ES-I3 (cell line): ENCODE measurements at regions not wholly inside any gene's neighbourhood (a gene's known extent, or its start where the extent isn't known, plus 50 kb on each side); places are given as distances from the start of the nearest gene placed in this dataset.

ENCODE experiments used
- H3K36me3 ChIP-seq: 2 replicates; pipeline ENCODE4 v1.6.1; 2013; ENCODE audit warnings: mild to moderate bottlenecking, low read length, control low read depth, moderate library complexity; ENCODE audit not compliant: insufficient read depth
- H3K4me1 ChIP-seq: 2 replicates; pipeline ENCODE4 v1.6.1; 2013; ENCODE audit warnings: mild to moderate bottlenecking, control low read depth, low read length; ENCODE audit not compliant: insufficient read depth
- H3K9ac ChIP-seq: 2 replicates; pipeline ENCODE4 v1.6.1; 2013; ENCODE audit warnings: low read depth, mild to moderate bottlenecking, low read length, moderate library complexity
- H3K9me3 ChIP-seq: 2 replicates; pipeline ENCODE4 v1.6.1; 2013; ENCODE audit warnings: mild to moderate bottlenecking, low read length, moderate library complexity; ENCODE audit not compliant: control insufficient read depth, insufficient read depth

DNA sequence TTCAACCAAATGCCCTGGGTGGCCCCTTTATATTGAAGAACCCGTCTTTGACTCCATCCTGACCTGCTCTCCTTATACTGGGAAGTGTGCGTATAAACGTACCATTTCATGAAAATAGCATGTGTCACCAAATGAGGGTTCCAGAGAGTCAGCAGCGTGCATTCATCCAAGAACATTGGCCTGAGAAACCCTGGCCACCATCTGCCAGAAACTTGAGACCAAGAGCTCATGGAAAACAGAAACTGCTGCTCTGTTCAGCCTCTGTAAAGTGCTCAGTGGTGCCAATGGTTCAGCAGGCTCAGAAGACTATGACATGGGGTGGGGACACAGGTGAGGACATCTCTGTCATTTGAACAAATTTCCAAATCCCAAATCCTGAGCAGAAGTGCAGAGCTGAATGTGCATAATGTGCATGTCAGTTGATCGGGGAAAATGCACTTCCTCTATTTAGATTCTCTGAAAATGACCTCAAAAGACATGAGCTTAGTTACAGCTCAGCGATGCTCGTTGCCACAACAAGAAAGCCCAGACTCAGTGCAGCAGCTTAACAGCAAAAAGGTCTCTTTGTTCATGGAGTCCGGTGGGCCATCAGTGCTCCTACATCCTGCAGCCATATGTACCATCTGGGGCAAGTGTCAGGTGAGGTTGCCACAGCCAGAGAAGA lies 176.1 kb downstream of the ATPSCKMT start:
- no peaks in the 10 kb centered on the region for H3K4me1 ChIP-seq
- no peak overlapping the region for H3K9ac ChIP-seq
- H3K36me3 ChIP-seq = no peaks in the 10 kb centered on the region
- H3K9me3 ChIP-seq = no peaks in the 10 kb centered on the region

- Histone ChIP-seq H3K9me3 (peaks cover 4% of the 10 kb centered on the region; the same call in 1 of the 2 replicates), H3K4me1 (no peaks in the 10 kb centered on the region), H3K36me3 (no peaks in the 10 kb centered on the region), H3K9ac (no peak overlapping the region)
These were observed 179.9 kb downstream of the ATPSCKMT start for GRCh38 chr5:10069637-10070313.

DNA sequence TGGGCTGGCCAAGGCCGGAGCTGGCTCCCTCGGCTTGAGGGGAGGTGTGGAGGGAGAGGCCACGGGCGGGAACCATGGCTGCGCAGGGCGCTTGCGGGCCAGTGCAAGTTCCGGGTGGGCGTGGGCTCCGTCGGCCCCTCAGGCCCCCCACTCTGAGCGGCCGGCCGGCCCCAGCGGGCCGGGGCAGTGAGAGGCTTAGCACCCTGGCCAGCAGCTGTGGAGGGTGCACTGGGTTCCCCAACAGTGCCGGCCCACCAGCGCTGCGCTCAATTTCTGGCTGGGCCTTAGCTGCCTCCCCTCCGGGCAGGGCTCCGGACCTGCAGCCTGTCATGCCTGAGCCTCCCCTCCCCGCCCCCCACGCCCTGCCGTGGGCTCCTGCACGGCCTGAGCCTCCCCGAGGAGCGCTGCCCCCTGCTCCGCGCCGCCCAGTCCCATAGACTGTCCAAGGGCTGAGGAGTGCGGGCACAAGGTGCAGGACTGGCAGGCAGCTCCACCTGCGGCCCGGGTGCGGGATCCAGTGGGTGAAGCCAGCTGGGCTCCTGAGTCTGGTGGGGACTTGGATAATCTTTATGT lies 184.2 kb downstream of the ATPSCKMT start:
- no peaks in the 10 kb centered on the region for H3K4me1 ChIP-seq
- H3K9me3 ChIP-seq = peaks cover 4% of the 10 kb centered on the region
- no peaks in the 10 kb centered on the region; the same call in 1 of the 2 replicates for H3K36me3 ChIP-seq
- no peak overlapping the region for H3K9ac ChIP-seq

DNA sequence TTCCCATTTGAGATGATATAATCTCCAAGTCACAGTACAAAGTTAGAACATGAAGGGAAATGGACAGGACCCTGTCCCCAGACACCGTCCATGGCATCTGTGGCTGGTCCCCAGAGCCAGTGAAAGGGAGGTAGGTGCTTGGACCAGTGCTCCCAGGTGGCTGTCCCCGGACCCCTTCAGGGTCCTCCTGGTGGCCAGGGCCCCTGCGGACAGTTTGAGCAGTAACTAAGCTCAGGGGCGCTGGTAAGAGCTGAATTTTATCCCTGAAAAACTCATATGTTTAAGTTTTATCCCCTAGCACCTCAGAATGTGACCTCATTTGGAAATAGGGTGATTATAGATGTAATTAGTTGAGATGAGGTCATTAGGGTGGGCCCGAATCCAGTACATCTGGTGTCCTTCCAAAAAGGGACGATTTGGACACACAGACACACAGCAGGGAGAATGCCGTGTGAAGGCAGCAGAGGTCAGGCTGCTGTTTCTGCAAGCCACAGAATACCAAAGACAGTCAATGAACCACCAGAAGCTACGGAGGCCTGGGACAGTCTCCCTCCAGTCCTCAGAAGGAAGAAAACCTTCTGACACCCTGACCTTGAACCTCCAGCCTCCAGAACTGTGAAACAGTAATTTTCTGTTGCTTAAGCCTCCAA lies 185.0 kb downstream of the ATPSCKMT start:
- Histone ChIP-seq H3K9me3 (peaks cover 4% of the 10 kb centered on the region), H3K36me3 (no peaks in the 10 kb centered on the region; the same call in 1 of the 2 replicates), H3K9ac (no peak overlapping the region)

DNA sequence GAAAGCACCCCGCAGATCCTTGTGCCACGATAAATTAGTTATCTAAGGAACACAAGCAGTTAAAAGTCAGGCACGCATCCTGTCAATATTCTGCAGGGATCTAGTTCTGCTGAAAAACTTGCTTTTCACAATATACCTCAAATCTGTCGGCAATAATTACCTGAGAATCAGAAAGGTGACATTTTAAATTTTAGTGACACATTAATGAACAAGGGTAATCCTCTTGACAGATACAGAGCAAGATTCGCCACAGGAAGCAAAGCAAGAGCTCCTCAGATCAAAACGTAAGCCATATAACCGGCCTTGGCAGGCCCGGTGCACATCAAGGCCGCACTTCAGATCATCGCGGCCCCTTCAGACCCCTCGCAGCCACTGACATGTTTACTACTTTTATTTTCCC lies 185.7 kb downstream of the ATPSCKMT start:
- Histone ChIP-seq H3K36me3 (no peaks in the 10 kb centered on the region; the same call in 1 of the 2 replicates), H3K9me3 (peaks cover 4% of the 10 kb centered on the region), H3K9ac (no peak overlapping the region), H3K4me1 (no peaks in the 10 kb centered on the region)

More for the DNA sequence above, 185.0 kb downstream of the ATPSCKMT start:
- no peaks in the 10 kb centered on the region for H3K4me1 ChIP-seq

GRCh38 chr5:10059980-10060379 lies 189.7 kb downstream of the ATPSCKMT start:
- Histone ChIP-seq H3K9me3 (no peaks in the 10 kb centered on the region; the same call in 1 of the 2 replicates), H3K4me1 (no peaks in the 10 kb centered on the region), H3K36me3 (no peaks in the 10 kb centered on the region; the same call in 1 of the 2 replicates), H3K9ac (no peak overlapping the region)

DNA sequence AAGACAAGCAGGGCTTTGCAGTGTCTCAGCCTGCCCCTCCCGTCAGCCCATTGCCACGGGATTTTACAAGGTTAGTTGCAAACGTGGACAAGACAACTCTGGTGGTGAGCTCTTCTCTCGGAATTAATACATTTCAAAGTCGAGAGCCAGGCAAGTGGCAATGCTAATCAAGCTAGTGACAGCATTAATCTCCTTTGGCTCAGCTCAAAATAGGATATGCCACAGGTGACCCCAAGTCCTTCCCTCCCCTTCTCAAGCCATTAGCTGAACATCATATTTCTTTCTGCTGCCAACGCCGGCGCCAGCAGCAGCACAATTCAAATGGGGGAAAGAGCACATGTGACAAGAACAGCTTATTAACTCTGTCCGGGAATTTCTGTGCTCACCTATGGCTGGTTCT lies 190.1 kb downstream of the ATPSCKMT start:
- H3K36me3 ChIP-seq = no peaks in the 10 kb centered on the region; the same call in 1 of the 2 replicates
- H3K9ac ChIP-seq = no peak overlapping the region
- no peaks in the 10 kb centered on the region; the same call in 1 of the 2 replicates for H3K9me3 ChIP-seq
- H3K4me1 ChIP-seq = no peaks in the 10 kb centered on the region

- peaks cover 11% of the 10 kb centered on the region for H3K9me3 ChIP-seq
- H3K36me3 ChIP-seq = no peaks in the 10 kb centered on the region; the same call in 1 of the 2 replicates
- no peaks in the 10 kb centered on the region for H3K4me1 ChIP-seq
- no peak overlapping the region for H3K9ac ChIP-seq
These were observed 192.3 kb downstream of the ATPSCKMT start for GRCh38 chr5:10057356-10057755.

DNA sequence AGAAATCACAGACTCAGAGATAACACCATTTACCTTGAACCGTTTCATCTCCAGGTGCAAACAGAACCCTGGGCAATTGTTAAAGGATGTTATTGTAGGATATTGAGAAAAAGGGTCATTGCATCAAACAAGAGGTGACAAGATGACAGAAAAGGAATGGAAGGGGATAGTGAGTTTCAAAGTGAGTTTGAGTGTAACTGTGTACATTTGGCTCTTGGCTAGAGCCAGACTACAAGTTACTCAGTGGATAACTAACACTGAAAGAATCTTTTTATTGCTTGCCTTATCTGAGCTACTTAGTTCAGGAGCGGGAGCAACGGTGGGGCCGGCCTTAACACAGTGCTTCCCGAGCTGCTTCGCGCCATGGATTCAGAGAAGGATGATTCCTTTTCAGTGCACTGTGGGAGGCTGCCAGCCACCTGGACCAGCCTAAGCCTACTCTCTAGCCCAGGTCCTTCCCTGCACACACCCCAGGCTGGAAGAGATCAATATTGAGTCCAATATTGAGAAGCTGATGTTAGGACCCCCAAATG lies 193.4 kb downstream of the ATPSCKMT start:
- Histone ChIP-seq H3K36me3 (no peaks in the 10 kb centered on the region), H3K9me3 (peaks cover 13% of the 10 kb centered on the region; the same call in 1 of the 2 replicates), H3K4me1 (no peaks in the 10 kb centered on the region), H3K9ac (no peak overlapping the region)

DNA sequence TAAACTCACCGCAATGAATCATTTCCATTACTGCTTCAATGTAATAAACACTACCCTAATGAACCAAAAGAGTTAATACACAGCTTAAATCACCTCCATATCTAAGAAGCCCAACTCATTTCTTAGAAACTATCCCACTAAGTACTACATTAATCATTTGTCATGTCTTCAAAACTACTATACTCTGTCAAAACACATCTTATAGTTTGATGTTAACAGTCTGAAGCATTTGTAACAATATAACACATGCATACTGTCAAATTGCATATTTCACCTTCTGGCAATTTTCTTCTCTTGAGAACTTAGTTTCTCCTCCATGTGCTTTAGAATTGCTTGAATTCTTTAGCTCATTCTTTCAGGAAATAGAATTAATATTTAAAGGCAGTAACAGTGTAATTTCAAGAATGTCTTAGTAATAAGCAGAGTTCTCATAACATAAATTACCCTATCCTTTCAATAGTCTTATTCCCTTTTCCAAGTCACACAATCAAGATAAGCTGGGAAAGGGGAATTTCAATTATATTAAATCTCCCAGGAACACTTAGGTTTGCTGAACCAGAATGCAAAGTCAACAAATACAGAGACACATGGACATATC lies 199.7 kb downstream of the ATPSCKMT start:
- no peaks in the 10 kb centered on the region for H3K4me1 ChIP-seq
- H3K36me3 ChIP-seq = no peaks in the 10 kb centered on the region
- no peak overlapping the region for H3K9ac ChIP-seq
- peaks cover 22% of the 10 kb centered on the region for H3K9me3 ChIP-seq

DNA sequence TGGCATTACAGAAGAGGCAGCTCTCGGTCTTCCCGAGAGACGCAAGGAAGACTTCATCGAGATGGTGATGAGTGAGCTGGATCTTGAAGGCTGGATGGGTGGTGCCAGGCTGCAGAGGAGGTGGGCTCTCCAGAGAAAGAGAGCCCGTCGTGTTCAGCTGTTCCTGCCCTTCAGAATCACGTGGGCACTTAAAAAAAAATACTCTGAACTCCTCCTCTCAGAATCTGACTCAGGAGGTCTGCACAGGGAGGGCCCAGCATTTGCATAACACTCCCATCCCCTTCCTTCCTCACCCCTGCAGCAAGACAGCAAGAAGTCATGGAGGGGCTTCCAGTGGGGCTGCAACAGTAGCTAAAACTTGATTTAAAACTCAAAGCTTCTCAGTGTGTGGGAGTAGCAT lies 203.0 kb downstream of the ATPSCKMT start:
- Histone ChIP-seq H3K36me3 (no peaks in the 10 kb centered on the region), H3K9ac (no peak overlapping the region), H3K9me3 (peaks cover 11% of the 10 kb centered on the region), H3K4me1 (no peaks in the 10 kb centered on the region)

GRCh38 chr5:10045376-10045775 lies 204.3 kb downstream of the ATPSCKMT start:
- no peaks in the 10 kb centered on the region for H3K4me1 ChIP-seq
- peaks cover 7% of the 10 kb centered on the region for H3K9me3 ChIP-seq
- no peaks in the 10 kb centered on the region for H3K36me3 ChIP-seq
- H3K9ac ChIP-seq = no peak overlapping the region

GRCh38 chr5:10036136-10036815 lies 213.4 kb downstream of the ATPSCKMT start:
- Histone ChIP-seq H3K9me3 (no peaks in the 10 kb centered on the region), H3K4me1 (no peaks in the 10 kb centered on the region), H3K9ac (no peak overlapping the region), H3K36me3 (no peaks in the 10 kb centered on the region)
